MM.1S (cell line): ENCODE measurements at regions not wholly inside any gene's neighbourhood (a gene's known extent, or its start where the extent isn't known, plus 50 kb on each side); places are given as distances from the start of the nearest gene placed in this dataset.

ENCODE experiments used
- DNase-seq: peaks from one replicate; pipeline ENCODE4 v3.0.0-alpha.2; 2015
- H2AFZ ChIP-seq: fragments of 300-600 bp; sonication (generic); 2 replicates; pipeline ENCODE4 v1.6.0; 2016; ENCODE audit warnings: antibody characterized with exemption, low read length
- H3F3A ChIP-seq: fragments of 300-600 bp; sonication (generic); 2 replicates; pipeline ENCODE4 v1.6.1; 2016; ENCODE audit warnings: mild to moderate bottlenecking, antibody characterized with exemption, low read length, moderate library complexity, mixed read lengths; ENCODE audit not compliant: insufficient read depth
- H3K27ac ChIP-seq: fragments of 300-600 bp; sonication (generic); 2 replicates; pipeline ENCODE4 v1.5.1; 2016; ENCODE audit warnings: mild to moderate bottlenecking, low read length
- H3K27me3 ChIP-seq: fragments of 300-600 bp; sonication (generic); replicated peaks from 2 replicates; pipeline ENCODE4 v1.6.0; 2016; ENCODE audit warnings: low read length; ENCODE audit not compliant: insufficient read depth
- H3K36me3 ChIP-seq: fragments of 300-600 bp; sonication (generic); replicated peaks from 2 replicates; pipeline ENCODE4 v1.6.1; 2016; ENCODE audit warnings: mild to moderate bottlenecking, low read length, mixed read lengths; ENCODE audit not compliant: insufficient read depth
- H3K4me1 ChIP-seq: fragments of 300-600 bp; sonication (generic); 2 replicates; pipeline ENCODE4 v1.6.1; 2016; ENCODE audit warnings: low read length, mixed read lengths
- H3K4me2 ChIP-seq: fragments of 300-600 bp; sonication (generic); 2 replicates; pipeline ENCODE4 v1.6.0; 2016; ENCODE audit warnings: low read depth, low read length
- H3K4me3 ChIP-seq: fragments of 300-600 bp; sonication (generic); 2 replicates; pipeline ENCODE4 v1.5.1; 2016; ENCODE audit warnings: low read length, mixed read lengths
- H3K79me2 ChIP-seq: fragments of 300-600 bp; sonication (generic); 2 replicates; pipeline ENCODE4 v1.6.1; 2016; ENCODE audit warnings: mixed run types, low read length, mixed read lengths
- H3K9ac ChIP-seq: fragments of 300-600 bp; sonication (generic); 2 replicates; pipeline ENCODE4 v1.6.1; 2016; ENCODE audit warnings: low read length, mixed read lengths
- H3K9me2 ChIP-seq: fragments of 300-600 bp; sonication (generic); replicated peaks from 2 replicates; pipeline ENCODE4 v1.6.1; 2016; ENCODE audit warnings: mild to moderate bottlenecking, low read length, mixed read lengths; ENCODE audit not compliant: insufficient read depth
- H3K9me3 ChIP-seq: fragments of 300-600 bp; sonication (generic); replicated peaks from 2 replicates; pipeline ENCODE4 v1.6.1; 2016; ENCODE audit warnings: mild to moderate bottlenecking, low read length, mixed read lengths; ENCODE audit not compliant: insufficient read depth
- H4K20me1 ChIP-seq: fragments of 300-600 bp; sonication (generic); 2 replicates; pipeline ENCODE4 v1.6.1; 2016; ENCODE audit warnings: mild to moderate bottlenecking, low read length, moderate library complexity, mixed read lengths; ENCODE audit not compliant: insufficient read depth
- CTCF ChIP-seq: fragments of 300-600 bp; sonication (generic); IDR thresholded peaks from 2 replicates; pipeline ENCODE4 v1.5.1; 2016; ENCODE audit warnings: antibody characterized with exemption, low read length, mixed read lengths
- EZH2 ChIP-seq: fragments of 300-600 bp; sonication (generic); optimal IDR thresholded peaks from 2 replicates; pipeline ENCODE3; 2017; ENCODE audit warnings: low read depth, mild to moderate bottlenecking, antibody characterized with exemption, low read length, mixed read lengths
- EZH2phosphoT487 ChIP-seq: fragments of 300-600 bp; sonication (generic); IDR thresholded peaks from 2 replicates; pipeline ENCODE4 v1.6.1; 2018; ENCODE audit warnings: antibody characterized with exemption, low read length

GRCh38 chrX:51420610-51421009, 75.8 kb downstream of the NUDT11 start:
- Histone ChIP-seq H3K4me1 (no peaks in the 10 kb centered on the region), H3K79me2 (no peaks in the 10 kb centered on the region), H3K9me2 (no peaks in the 10 kb centered on the region), H3K9ac (no peak overlapping the region), H4K20me1 (no peaks in the 10 kb centered on the region), H3F3A (no peaks in the 10 kb centered on the region), H2AFZ (0 out of 2 replicates have a peak overlapping the region, but pooled peaks have one; percentile 27), H3K4me3 (no peak overlapping the region), H3K27ac (no peak overlapping the region), H3K9me3 (no peaks in the 10 kb centered on the region), H3K4me2 (no peak overlapping the region), H3K27me3 (no peaks in the 10 kb centered on the region), H3K36me3 (no peaks in the 10 kb centered on the region)
- TF ChIP-seq CTCF (peak; percentile 68), EZH2phosphoT487 (no peak), EZH2 (no peak)
- peak; percentile 46 for DNase-seq

- Histone ChIP-seq H4K20me1 (no peaks in the 10 kb centered on the region), H3K9me2 (no peaks in the 10 kb centered on the region), H3K27ac (no peak overlapping the region), H3K4me3 (no peak overlapping the region), H3K36me3 (no peaks in the 10 kb centered on the region), H3F3A (no peaks in the 10 kb centered on the region), H3K79me2 (no peaks in the 10 kb centered on the region), H3K4me2 (no peak overlapping the region), H3K27me3 (no peaks in the 10 kb centered on the region), H2AFZ (no peak overlapping the region), H3K9me3 (no peaks in the 10 kb centered on the region), H3K9ac (no peak overlapping the region), H3K4me1 (no peaks in the 10 kb centered on the region)
- TF ChIP-seq EZH2 (no peak), CTCF (no peak), EZH2phosphoT487 (no peak)
- DNase-seq = no peak
These were observed 75.8 kb downstream of the NUDT10 start for GRCh38 chrX:51408462-51408861.

GRCh38 chrX:51407520-51408409, 75.1 kb downstream of the NUDT10 start:
- Histone ChIP-seq H3K27ac (no peak overlapping the region), H3K4me3 (no peak overlapping the region), H3K79me2 (no peaks in the 10 kb centered on the region), H3K9ac (no peak overlapping the region), H3K9me2 (no peaks in the 10 kb centered on the region), H4K20me1 (no peaks in the 10 kb centered on the region), H3K36me3 (no peaks in the 10 kb centered on the region), H2AFZ (no peak overlapping the region), H3K4me1 (no peaks in the 10 kb centered on the region), H3F3A (no peaks in the 10 kb centered on the region), H3K9me3 (no peaks in the 10 kb centered on the region), H3K27me3 (no peaks in the 10 kb centered on the region), H3K4me2 (no peak overlapping the region)
- DNase-seq = no peak
- TF ChIP-seq EZH2phosphoT487 = no peak
- TF ChIP-seq EZH2 = no peak
- TF ChIP-seq CTCF = no peak
